ENCODE measurements at regions not wholly inside any gene's neighbourhood (a gene's known extent, or its start where the extent isn't known, plus 50 kb on each side); places are given as distances from the start of the nearest gene placed in this dataset.

GRCh38 chr2:128781585-128782385, 463.1 kb upstream of the HS6ST1 start:
- peak; percentile 12 for DNase-seq (ENCODE audit: low spot score)
- H3K27me3 ChIP-seq (ENCODE audit: control insufficient read depth in 4 of 4, insufficient read depth in 4 of 4, low read length in 3 of 4), result no peaks in the 10 kb centered on the region
- WGBS, result 81% methylated on average over 18 of the region's 18 CpGs

GRCh38 chr2:128782411-128783192, 463.9 kb upstream of the HS6ST1 start:
- Histone ChIP-seq H3K9ac (ENCODE audit: low read depth in 1 of 2, low read length in 2 of 2) (no peak overlapping the region), H3K4me3 (ENCODE audit: low read depth in 1 of 3, low read length in 3 of 3) (no peak overlapping the region), H3K36me3 (ENCODE audit: control insufficient read depth in 4 of 4, insufficient read depth in 3 of 4, low read depth in 1 of 4, low read length in 3 of 4) (no peaks in the 10 kb centered on the region), H3K9me3 (ENCODE audit: control insufficient read depth in 4 of 4, low read length in 3 of 4) (no peaks in the 10 kb centered on the region), H3K27ac (ENCODE audit: low read depth in 1 of 2, low read length in 2 of 2) (no peak overlapping the region), H3K4me1 (ENCODE audit: control insufficient read depth in 4 of 4, insufficient read depth in 4 of 4, low read length in 3 of 4) (no peaks in the 10 kb centered on the region), H3K27me3 (ENCODE audit: control insufficient read depth in 4 of 4, insufficient read depth in 4 of 4, low read length in 3 of 4) (no peaks in the 10 kb centered on the region)
- no peak for TF ChIP-seq NR2F2 (IDR thresholded peaks at IDR 0.05)
- WGBS, result 74% methylated on average over 6 of the region's 6 CpGs
- peak; percentile 27 for DNase-seq (ENCODE audit: low spot score)

More at GRCh38 chr2:128781585-128782385, 463.1 kb upstream of the HS6ST1 start:
- H3K9me3 ChIP-seq (ENCODE audit: control insufficient read depth in 4 of 4, low read length in 3 of 4), result no peaks in the 10 kb centered on the region
- TF ChIP-seq GABPA (IDR thresholded peaks at IDR 0.05 in 1 of 2, conservative IDR thresholded peaks at IDR 0.05 in 1 of 2) (no peak), CTCF (IDR thresholded peaks at IDR 0.05; ENCODE audit: low read depth, low read length, missing input control) (no peak), FOXA1 (IDR thresholded peaks at IDR 0.05) (no peak), HNF4G (IDR thresholded peaks at IDR 0.05) (no peak), RXRA (IDR thresholded peaks at IDR 0.05) (no peak), EGR1 (IDR thresholded peaks at IDR 0.05; ENCODE audit: low read depth in 2 of 2) (no peak), ZBTB33 (IDR thresholded peaks at IDR 0.05) (no peak)
- H3K4me3 ChIP-seq (ENCODE audit: low read depth in 1 of 3, low read length in 3 of 3), result no peak overlapping the region
- H3K9ac ChIP-seq (ENCODE audit: low read depth in 1 of 2, low read length in 2 of 2), result no peak overlapping the region
- no peaks in the 10 kb centered on the region for H3K36me3 ChIP-seq (ENCODE audit: control insufficient read depth in 4 of 4, insufficient read depth in 3 of 4, low read depth in 1 of 4, low read length in 3 of 4)
- no peak overlapping the region for H3K27ac ChIP-seq (ENCODE audit: low read depth in 1 of 2, low read length in 2 of 2)
- H3K4me1 ChIP-seq (ENCODE audit: control insufficient read depth in 4 of 4, insufficient read depth in 4 of 4, low read length in 3 of 4), result no peaks in the 10 kb centered on the region

- TF ChIP-seq NR2F2 (IDR thresholded peaks at IDR 0.05) (no peak), MAX (IDR thresholded peaks at IDR 0.05) (no peak), FOXA2 (IDR thresholded peaks at IDR 0.05) (no peak), SP1 (IDR thresholded peaks at IDR 0.05) (no peak)
- Histone ChIP-seq H3K4me3 (ENCODE audit: low read depth in 1 of 3, low read length in 3 of 3) (no peak overlapping the region), H3K4me1 (ENCODE audit: control insufficient read depth in 4 of 4, insufficient read depth in 4 of 4, low read length in 3 of 4) (no peaks in the 10 kb centered on the region), H3K9me3 (ENCODE audit: control insufficient read depth in 4 of 4, low read length in 3 of 4) (no peaks in the 10 kb centered on the region), H3K36me3 (ENCODE audit: control insufficient read depth in 4 of 4, insufficient read depth in 3 of 4, low read depth in 1 of 4, low read length in 3 of 4) (no peaks in the 10 kb centered on the region), H3K9ac (ENCODE audit: low read depth in 1 of 2, low read length in 2 of 2) (no peak overlapping the region), H3K27me3 (ENCODE audit: control insufficient read depth in 4 of 4, insufficient read depth in 4 of 4, low read length in 3 of 4) (no peaks in the 10 kb centered on the region), H3K27ac (ENCODE audit: low read depth in 1 of 2, low read length in 2 of 2) (no peak overlapping the region)
- WGBS, result 83% methylated on average over 9 of the region's 9 CpGs
- DNase-seq (ENCODE audit: low spot score), result peak; percentile 19
These were observed 464.6 kb upstream of the HS6ST1 start for GRCh38 chr2:128783193-128783671.

Measured in liver (tissue), 8 donors.